DMS79 (cell line): ENCODE measurements at regions not wholly inside any gene's neighbourhood (a gene's known extent, or its start where the extent isn't known, plus 50 kb on each side); places are given as distances from the start of the nearest gene placed in this dataset.

Experiments used
- DNase-seq: peaks from one replicate; lab custom pipeline; 2025; lab: John Stamatoyannopoulos, UW

GRCh38 chr3:72141264-72141663, 356.3 kb upstream of the PROK2 start:
- no peak for DNase-seq

DNA sequence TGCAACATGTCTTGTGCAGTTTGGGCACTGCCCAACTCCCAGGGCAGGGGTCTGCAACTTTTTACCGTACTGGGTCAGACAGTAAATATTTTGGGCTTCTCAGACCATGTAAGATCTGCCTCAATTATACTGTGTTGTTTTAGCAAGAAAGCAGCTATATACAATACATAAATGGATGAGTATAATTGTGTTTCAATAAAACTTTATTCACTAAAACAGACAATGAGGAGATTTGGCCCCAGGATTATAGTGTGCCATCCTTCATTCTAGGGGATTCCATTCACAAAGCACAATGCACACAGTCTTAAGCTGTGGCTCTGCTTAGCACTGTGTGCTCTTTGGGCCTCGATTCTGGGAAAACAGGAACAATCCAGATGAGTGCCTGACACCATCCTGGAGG, 354.4 kb upstream of the PROK2 start:
- no peak for DNase-seq

DNA sequence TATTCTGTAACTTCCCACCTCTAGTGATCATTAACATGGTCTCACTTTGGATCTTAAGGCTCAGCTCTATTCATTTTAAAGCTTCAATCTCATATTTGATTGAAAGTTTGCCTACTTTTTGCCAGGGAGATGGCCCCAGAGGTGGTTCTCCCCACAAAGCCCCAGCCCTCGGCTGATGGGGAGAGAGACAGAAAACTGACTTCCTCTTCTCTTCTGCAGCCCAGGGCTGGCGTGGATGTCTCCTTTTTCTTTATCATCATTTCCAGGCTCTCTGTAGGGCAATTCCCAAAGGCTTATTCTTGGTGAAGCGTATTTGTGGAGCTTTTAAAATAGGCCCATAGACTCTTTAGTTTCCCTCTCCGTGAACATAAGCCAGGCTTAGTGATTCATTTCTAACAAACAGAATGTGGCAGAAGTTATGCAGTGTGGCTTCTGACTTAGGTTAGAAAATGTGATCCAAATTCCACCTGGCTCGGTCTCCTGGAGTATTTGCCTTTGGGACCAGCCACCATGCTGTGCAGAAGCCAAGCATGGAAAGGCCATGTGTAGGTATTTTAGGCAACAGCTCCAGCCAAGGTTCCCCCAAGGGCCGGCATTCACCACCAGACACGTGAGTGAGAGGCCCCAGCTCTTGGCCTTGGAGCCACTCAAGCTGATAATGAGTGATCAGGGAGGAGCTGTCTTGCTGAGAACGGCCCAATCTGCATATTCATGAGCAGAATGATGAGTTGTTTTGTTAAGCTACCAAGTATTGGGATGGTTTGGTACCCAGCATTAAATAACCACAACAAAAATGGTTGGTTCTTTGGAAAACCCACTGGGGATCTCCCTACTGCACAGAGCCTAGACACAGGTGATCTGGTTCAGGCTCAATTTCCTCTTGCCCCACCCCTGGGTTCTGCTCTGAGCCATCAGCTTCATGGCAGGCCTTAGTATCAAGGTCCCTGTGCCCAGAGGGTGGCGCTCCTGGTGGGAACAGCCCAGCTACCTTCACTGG, 353.2 kb upstream of the PROK2 start:
- DNase-seq: no peak

- DNase-seq: no peak
Measured at GRCh38 chr3:72135636-72136035, 350.7 kb upstream of the PROK2 start.

DNA sequence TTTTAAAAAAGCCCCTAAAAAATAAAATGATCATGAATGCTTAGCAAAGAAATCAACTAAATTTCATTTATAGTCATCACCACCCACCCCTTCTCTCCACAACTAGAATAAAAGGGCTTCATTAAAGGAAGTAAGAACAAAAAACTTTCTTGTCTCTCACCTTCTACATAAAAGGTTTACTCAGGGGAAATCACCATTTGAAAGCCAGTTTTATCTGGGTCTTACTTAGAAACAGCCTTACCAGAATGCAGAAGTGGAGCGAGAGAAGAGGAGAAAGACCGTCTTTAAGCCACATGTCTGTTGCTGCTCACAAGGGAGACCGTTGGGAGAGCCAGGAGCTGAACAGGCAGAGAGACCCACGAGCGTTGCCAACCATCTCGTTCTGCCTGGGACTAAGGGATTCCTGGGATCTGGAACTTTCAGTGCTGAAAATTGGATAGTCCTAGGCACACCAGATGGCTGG, 350.1 kb upstream of the PROK2 start:
- no peak for DNase-seq

DNA sequence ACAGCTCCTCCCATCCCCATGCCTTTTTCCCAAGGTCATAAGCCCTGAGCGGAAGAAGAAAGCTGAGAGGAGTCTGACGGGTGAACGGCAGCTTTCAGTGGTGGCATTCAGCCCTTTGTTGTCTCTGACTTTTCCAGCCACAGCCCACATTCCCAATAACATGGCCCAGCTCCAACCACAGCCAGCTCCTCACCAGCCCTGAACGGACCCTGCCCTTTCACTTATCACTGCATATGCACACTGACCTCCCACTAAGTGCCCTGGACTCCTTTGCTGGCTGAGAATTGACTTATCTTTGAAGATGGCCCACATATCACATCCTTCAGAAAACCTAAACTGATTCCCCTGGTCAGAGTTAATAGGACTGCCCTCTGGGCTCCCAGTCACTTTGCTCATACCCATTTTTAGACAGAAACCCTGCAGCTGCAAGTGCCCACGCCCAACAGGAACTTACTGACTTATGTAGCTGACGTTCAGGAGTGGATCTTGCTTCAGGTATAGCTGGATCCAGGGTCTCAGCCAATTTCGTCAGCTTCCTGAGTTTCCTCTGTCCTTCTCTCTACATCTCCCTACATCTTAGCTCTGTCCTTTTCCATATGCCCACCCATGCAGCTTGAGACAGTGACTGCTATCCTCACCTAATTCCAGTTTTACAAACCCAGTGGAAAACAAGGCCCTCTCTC, 348.5 kb upstream of the PROK2 start:
- no peak for DNase-seq

DNA sequence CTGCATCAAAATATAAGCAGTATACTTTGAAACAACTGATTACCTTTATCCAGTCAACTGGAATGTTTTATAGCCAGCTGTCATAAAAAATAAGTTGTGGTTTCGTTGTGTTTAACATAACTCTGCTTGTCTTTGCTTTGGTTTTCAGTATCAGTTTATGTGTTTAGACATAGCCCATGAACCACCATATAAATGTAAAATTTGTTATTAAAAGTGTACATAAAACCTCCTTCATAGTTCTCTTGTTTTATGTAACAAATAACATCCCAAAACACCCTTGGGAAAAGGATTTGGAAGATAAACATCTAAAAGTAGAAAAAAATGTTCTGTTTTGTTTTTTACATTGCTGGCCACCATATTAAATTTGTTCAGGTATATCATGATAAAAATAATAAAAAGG, 347.0 kb upstream of the PROK2 start:
- DNase-seq: no peak

GRCh38 chr3:72130565-72130964, 345.6 kb upstream of the PROK2 start:
- DNase-seq: no peak

GRCh38 chr3:72129501-72130094, 344.6 kb upstream of the PROK2 start:
- DNase-seq: no peak

- DNase-seq: no peak
Measured at GRCh38 chr3:72128921-72129320, 344.0 kb upstream of the PROK2 start.

- DNase-seq: no peak
Measured at GRCh38 chr3:72127844-72128243, 342.9 kb upstream of the PROK2 start.

DNA sequence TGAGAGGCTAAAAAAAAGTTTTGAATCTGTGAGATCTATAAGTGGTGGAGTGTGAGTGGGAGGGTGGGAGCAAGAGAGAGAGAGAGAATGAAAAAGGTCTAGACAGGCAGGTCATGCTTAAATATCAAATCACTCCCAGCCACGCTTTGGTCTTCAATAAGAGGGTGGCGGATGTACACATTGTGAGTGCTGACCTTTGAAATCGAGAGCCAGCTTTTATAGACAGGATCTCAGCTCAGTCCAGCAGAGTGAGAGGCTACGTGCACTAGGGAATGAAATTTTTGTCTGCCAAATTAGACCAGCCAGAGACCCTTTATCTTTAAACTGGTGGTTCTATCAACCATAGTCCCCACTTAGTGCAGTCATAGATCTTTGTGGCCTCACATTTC, 342.3 kb upstream of the PROK2 start:
- no peak for DNase-seq

DNA sequence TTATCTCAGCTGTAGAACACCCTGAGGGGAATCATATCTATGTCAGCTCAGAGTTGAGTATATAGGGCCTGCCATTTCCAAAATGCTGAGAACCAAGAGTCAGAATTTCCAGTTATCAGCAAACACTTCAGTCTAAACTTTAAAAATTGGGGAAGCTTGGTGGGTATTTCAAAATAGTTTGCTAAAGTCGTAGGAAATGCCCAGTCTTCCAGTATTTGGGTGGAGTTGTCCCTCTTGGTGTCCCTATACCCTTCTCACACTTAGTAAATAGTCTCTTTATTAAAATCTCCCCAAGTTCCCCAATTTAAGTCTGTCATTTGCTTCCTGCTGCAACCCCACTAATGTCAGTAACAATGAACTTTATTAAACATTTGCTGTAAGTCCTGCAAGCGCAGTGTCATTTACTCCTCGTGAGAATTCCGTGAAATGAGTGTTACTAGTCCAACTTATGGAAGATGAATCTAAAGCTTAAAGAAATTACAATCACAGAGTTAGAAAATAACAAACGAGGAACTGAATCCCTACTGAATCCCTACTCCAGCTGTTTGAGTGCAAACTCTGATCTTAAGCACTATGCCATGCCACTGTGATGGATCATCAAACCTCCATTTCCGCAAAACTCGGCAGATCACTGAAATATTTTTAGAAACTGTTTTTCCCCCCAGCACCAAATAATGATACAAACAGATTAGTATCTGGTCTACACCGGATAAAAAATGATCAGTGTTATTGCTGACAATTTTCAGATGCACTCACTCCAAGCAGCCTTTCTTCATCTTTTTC, 341.7 kb upstream of the PROK2 start:
- DNase-seq: no peak

GRCh38 chr3:72123908-72124441, 339.0 kb upstream of the PROK2 start:
- DNase-seq: no peak

DNA sequence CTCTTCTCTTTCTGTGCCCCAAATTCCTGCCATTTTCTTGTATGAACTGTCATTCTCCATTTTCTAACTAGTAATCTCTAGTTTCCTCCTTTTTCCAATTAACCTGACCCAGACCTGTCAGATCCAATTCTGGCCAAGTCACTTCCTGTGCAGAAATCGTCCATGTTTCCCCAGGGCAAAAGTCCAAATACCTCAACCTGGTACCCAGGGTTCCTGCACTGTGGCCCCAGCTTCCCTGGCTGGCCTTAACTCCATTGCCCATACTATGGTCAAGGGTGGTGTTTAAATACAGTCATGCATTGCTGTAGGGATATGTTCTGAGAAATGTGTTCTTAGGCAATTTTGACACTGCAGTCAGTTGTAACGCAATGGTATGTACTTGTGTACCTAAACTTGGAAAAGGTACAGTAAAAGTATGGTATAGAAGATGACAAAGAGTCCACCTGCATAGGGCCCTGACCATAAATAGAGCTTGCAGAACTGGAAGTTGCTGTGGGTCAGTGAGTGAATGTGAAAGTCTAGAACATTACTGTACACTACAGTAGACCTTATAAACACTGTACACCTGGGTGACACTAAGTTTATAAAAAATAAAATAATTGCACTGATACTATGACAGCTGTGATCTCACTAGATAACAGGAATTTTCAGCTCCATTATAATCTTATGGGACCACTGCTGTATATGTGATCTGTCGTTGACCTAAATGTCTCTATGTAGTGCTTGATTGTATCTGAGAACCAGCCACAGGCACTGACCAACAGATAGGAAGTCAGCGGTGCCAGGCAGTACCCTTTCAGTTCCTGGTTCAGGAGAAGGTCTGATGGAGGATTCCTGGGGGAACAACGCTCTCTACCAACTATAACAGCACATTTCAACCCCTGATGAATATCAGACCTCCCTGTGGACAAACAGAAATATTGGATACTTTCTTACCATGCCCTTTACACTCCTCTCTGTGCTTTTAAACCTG, 336.1 kb upstream of the PROK2 start:
- no peak for DNase-seq

DNA sequence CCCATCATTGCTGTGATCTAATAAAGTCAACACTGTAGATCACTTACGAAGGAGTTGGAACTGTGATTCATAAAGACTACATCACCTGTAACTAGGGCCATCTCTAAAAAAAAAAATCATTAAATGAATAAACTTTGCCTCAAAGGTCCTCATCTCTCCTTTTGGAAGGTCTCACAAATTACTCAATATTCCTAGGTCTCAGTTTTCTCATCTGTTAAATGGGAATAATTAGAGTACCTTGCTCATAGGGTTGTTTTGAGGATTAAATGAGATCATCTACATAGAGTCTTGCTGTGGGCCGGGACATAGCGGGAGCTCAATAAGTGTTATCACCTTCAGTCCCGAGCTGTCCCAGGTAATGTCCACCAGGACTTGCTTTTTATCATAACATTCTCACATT, 335.1 kb upstream of the PROK2 start:
- DNase-seq: no peak

DNA sequence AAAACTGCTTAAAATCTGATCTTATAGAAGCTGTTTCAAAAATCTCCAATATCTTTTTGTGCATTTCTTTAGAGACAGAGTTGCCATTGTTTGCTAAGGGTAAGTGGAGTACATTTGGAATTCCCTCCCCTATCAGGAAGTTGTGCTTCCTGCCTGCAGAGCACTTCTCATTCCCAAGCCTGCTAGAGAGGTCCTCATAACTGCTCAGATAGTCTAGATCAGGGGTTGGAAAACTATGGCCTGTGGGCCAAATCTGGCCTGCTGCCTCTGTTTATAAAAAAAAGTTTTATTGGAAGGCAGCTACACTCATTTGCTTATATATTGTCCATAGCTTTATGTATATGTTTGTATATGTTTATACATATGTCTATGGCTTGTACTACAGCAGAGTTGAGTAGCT, 333.7 kb upstream of the PROK2 start:
- DNase-seq: no peak

GRCh38 chr3:72116226-72116625, 331.3 kb upstream of the PROK2 start:
- DNase-seq: no peak

GRCh38 chr3:72115307-72115706, 330.4 kb upstream of the PROK2 start:
- DNase-seq: no peak

GRCh38 chr3:72114773-72115172, 329.8 kb upstream of the PROK2 start:
- no peak for DNase-seq

- no peak for DNase-seq
Measured at GRCh38 chr3:72113964-72114363, 329.0 kb upstream of the PROK2 start.
